Peyer's patch (tissue), 4 donors: ENCODE measurements at regions not wholly inside any gene's neighbourhood (a gene's known extent, or its start where the extent isn't known, plus 50 kb on each side); places are given as distances from the start of the nearest gene placed in this dataset.
"Not testable (repeated sequence)": the region's sequence is repeated elsewhere in the genome, so short reads cannot be mapped to it uniquely, and the experiment has no call there.

Experiments used
- POLR2A ChIP-seq, 2 donors: fragments of 450-650 bp; IDR thresholded peaks; one replicate each; pipeline ENCODE4 v1.5.1; 2017; ENCODE audit warnings: antibody characterized with exemption in 2 of 2, mild to moderate bottlenecking in 2 of 2, moderate library complexity in 2 of 2
- TF ChIP-seq, protein P1 (sequence below), 6 experiments: fragments of 450-650 bp in 4 of 6; fragments of 200-600 bp in 2 of 6; sonication (generic) in 1 of 6; IDR thresholded peaks; one replicate each; pipeline ENCODE4 v1.5.1; 2017 to 2019; ENCODE audit warnings: antibody characterized with exemption in 6 of 6, mild to moderate bottlenecking in 3 of 6, moderate library complexity in 1 of 6

DNA sequence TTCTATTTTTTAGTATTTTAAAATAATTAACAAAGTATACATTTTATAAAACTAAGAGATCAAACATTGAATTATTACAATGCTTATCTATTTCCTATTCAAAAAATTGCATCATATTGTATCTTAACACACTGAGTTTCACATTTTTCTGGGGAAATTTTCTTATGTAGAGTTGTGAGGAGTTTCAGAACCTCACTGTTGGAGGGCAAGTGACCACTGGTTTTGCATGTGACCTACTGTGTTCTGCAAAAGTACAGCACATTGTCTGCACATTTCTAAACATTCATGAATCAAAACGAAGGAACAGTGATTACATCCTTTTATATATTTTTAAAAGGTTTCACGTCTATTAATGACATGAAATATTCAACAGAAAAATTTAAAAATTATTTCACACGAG lies 82.3 kb upstream of the C1QTNF3 start:
- TF ChIP-seq POLR2A (IDR thresholded peaks at IDR 0.05) = not testable (repeated sequence)
- TF ChIP-seq, protein P1, sequence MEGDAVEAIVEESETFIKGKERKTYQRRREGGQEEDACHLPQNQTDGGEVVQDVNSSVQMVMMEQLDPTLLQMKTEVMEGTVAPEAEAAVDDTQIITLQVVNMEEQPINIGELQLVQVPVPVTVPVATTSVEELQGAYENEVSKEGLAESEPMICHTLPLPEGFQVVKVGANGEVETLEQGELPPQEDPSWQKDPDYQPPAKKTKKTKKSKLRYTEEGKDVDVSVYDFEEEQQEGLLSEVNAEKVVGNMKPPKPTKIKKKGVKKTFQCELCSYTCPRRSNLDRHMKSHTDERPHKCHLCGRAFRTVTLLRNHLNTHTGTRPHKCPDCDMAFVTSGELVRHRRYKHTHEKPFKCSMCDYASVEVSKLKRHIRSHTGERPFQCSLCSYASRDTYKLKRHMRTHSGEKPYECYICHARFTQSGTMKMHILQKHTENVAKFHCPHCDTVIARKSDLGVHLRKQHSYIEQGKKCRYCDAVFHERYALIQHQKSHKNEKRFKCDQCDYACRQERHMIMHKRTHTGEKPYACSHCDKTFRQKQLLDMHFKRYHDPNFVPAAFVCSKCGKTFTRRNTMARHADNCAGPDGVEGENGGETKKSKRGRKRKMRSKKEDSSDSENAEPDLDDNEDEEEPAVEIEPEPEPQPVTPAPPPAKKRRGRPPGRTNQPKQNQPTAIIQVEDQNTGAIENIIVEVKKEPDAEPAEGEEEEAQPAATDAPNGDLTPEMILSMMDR (IDR thresholded peaks at IDR 0.05) = not testable (repeated sequence)
